ENCODE measurements at regions not wholly inside any gene's neighbourhood (a gene's known extent, or its start where the extent isn't known, plus 50 kb on each side); places are given as distances from the start of the nearest gene placed in this dataset.

DNA sequence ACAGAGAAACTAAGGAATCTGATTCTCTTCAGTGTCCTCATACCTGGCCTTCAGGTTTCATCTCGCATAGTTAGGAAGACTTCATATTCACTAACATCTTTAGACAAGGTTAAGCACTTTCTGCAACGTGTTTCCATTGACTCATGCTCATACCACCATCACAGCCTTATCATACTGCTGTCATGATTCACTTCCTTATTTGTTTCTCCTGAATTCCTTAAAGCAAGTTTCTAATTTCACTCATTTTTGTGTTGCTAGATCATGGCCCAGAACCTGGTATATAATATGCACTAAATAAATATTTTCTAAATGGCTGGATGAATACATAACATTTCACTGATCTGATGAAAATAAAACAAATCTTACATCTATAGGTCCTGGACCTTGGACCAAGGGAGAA lies 472.9 kb downstream of the PRELID2 start:
- Histone ChIP-seq H3K27me3 (no peaks in the 10 kb centered on the region), H3K36me3 (no peaks in the 10 kb centered on the region), H3K4me1 (no peaks in the 10 kb centered on the region), H3K4me3 (no peak overlapping the region), H3K27ac (no peak overlapping the region), H3K9me3 (peaks cover 0 to 5% of the 10 kb centered on the region in 2 donors)
- no peak for TF ChIP-seq CTCF (IDR thresholded peaks at IDR 0.05)
- intact Hi-C loops (cut with DNase I): no loop called here
- no peak for DNase-seq (ENCODE audit: low spot score in 2 of 2)

GRCh38 chr5:145360936-145361335 lies 474.2 kb downstream of the PRELID2 start:
- no peak overlapping the region for H3K4me3 ChIP-seq
- H3K27ac ChIP-seq: no peak overlapping the region
- H3K36me3 ChIP-seq: no peaks in the 10 kb centered on the region
- H3K4me1 ChIP-seq: no peaks in the 10 kb centered on the region
- TF ChIP-seq CTCF (IDR thresholded peaks at IDR 0.05): no peak
- peaks cover 0 to 5% of the 10 kb centered on the region in 2 donors for H3K9me3 ChIP-seq
- intact Hi-C loops (cut with DNase I): no loop called here
- no peaks in the 10 kb centered on the region for H3K27me3 ChIP-seq
- DNase-seq (ENCODE audit: low spot score in 2 of 2): no peak

DNA sequence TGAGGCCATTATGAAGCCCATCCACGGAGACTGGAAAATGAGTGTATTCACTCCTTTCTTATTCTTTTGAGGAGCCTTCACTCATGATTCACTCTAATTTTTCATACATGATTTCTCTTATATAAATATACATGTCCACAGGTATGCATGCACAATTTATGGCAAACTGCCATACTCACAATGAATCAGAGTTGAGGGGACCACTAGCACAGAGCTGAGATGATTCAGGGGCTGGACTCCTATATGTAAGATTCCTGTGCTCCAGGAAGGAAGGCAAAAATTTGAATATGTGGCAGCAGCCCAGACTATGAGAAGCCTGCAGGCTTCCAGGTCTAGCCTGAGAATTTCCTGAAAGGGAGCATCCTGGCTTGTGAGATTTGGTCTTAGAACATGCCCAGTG lies 484.6 kb downstream of the PRELID2 start:
- Histone ChIP-seq H3K27me3 (no peaks in the 10 kb centered on the region), H3K27ac (no peak overlapping the region), H3K9me3 (no peaks in the 10 kb centered on the region), H3K4me1 (peaks cover 0 to 7% of the 10 kb centered on the region in 2 donors), H3K4me3 (no peak overlapping the region), H3K36me3 (no peaks in the 10 kb centered on the region)
- intact Hi-C loops (cut with DNase I): no loop called here
- DNase-seq (ENCODE audit: low spot score in 2 of 2): no peak
- TF ChIP-seq CTCF (IDR thresholded peaks at IDR 0.05): no peak

- intact Hi-C loops (cut with DNase I): no loop called here
- H3K27me3 ChIP-seq: no peaks in the 10 kb centered on the region
- peaks cover 0 to 9% of the 10 kb centered on the region in 2 donors for H3K4me1 ChIP-seq
- no peak overlapping the region for H3K4me3 ChIP-seq
- H3K9me3 ChIP-seq: no peaks in the 10 kb centered on the region
- no peaks in the 10 kb centered on the region for H3K36me3 ChIP-seq
- DNase-seq (ENCODE audit: low spot score in 2 of 2): no peak
- TF ChIP-seq CTCF (IDR thresholded peaks at IDR 0.05): peak in 2 of 3 experiments; percentile 26 to 47
- H3K27ac ChIP-seq: peak overlapping the region in 1 of 2 donors; percentile 3
Measured at GRCh38 chr5:145347026-145347616, 488.0 kb downstream of the PRELID2 start.

- intact Hi-C loops (cut with DNase I): no loop called here
- Histone ChIP-seq H3K36me3 (no peaks in the 10 kb centered on the region), H3K4me3 (no peak overlapping the region), H3K27me3 (no peaks in the 10 kb centered on the region), H3K27ac (no peak overlapping the region), H3K9me3 (no peaks in the 10 kb centered on the region), H3K4me1 (peaks cover 0 to 9% of the 10 kb centered on the region in 2 donors)
- DNase-seq (ENCODE audit: low spot score in 2 of 2): no peak
- TF ChIP-seq CTCF (IDR thresholded peaks at IDR 0.05): no peak
Measured at GRCh38 chr5:145345511-145346287, 489.4 kb downstream of the PRELID2 start.

All from ascending aorta (tissue), 2 donors.